ENCODE measurements at regions not wholly inside any gene's neighbourhood (a gene's known extent, or its start where the extent isn't known, plus 50 kb on each side); places are given as distances from the start of the nearest gene placed in this dataset.

GRCh38 chr7:49172639-49173038, 248.3 kb downstream of the CDC14C start:
- no peaks in the 10 kb centered on the region for H3K27me3 ChIP-seq (replicated peaks in 1 of 7)
- no peak overlapping the region for H3K27ac ChIP-seq
- no peaks in the 10 kb centered on the region for H3K9me3 ChIP-seq
- H3K4me1 ChIP-seq: no peaks in the 10 kb centered on the region
- no peaks in the 10 kb centered on the region for H3K36me3 ChIP-seq
- H3K4me3 ChIP-seq: no peak overlapping the region
- intact Hi-C loops (cut with DNase I; ENCODE audit: low total_unique reads): no loop called here
- no peak for TF ChIP-seq CTCF (IDR thresholded peaks at IDR 0.05 in 8 of 11, conservative IDR thresholded peaks at IDR 0.05 in 3 of 11)
- TF ChIP-seq POLR2AphosphoS5 (IDR thresholded peaks at IDR 0.05): no peak
- TF ChIP-seq POLR2A (IDR thresholded peaks at IDR 0.05): no peak
- DNase-seq: no peak
- WGBS, 5 donors: 79 to 97% (median 93%) methylated on average over 1 of the region's 1 CpG

- H3K27ac ChIP-seq: no peak overlapping the region
- no peaks in the 10 kb centered on the region for H3K9me3 ChIP-seq
- TF ChIP-seq POLR2A (IDR thresholded peaks at IDR 0.05) (no peak), CTCF (IDR thresholded peaks at IDR 0.05 in 8 of 11, conservative IDR thresholded peaks at IDR 0.05 in 3 of 11) (no peak), POLR2AphosphoS5 (IDR thresholded peaks at IDR 0.05) (no peak)
- H3K36me3 ChIP-seq: no peaks in the 10 kb centered on the region
- no peaks in the 10 kb centered on the region for H3K27me3 ChIP-seq (replicated peaks in 1 of 7)
- intact Hi-C loops (cut with DNase I; ENCODE audit: low total_unique reads): no loop called here
- H3K4me3 ChIP-seq: no peak overlapping the region
- no peaks in the 10 kb centered on the region for H3K4me1 ChIP-seq
- DNase-seq: no peak
- WGBS, 5 donors: 92 to 100% (median 94%) methylated on average over 2 of the region's 2 CpGs
Measured at GRCh38 chr7:49174396-49174795, 250.0 kb downstream of the CDC14C start.

- H3K4me1 ChIP-seq: no peaks in the 10 kb centered on the region
- 66 to 77% (median 72%) methylated on average over 3 of the region's 3 CpGs for WGBS, 5 donors
- peaks cover 0 to 4% (median 0%) of the 10 kb centered on the region in 8 donors for H3K9me3 ChIP-seq
- no peak for DNase-seq
- H3K36me3 ChIP-seq: no peaks in the 10 kb centered on the region
- H3K4me3 ChIP-seq: no peak overlapping the region
- intact Hi-C loops (cut with DNase I; ENCODE audit: low total_unique reads): no loop called here
- no peaks in the 10 kb centered on the region for H3K27me3 ChIP-seq (replicated peaks in 1 of 7)
- no peak for TF ChIP-seq CTCF (IDR thresholded peaks at IDR 0.05 in 8 of 11, conservative IDR thresholded peaks at IDR 0.05 in 3 of 11)
- H3K27ac ChIP-seq: no peak overlapping the region
Measured at GRCh38 chr7:49187543-49188268, 263.4 kb downstream of the CDC14C start.

- 60 to 73% (median 66%) methylated on average over 2 of the region's 2 CpGs for WGBS, 5 donors
- H3K4me3 ChIP-seq: no peak overlapping the region
- no peaks in the 10 kb centered on the region for H3K36me3 ChIP-seq
Measured at GRCh38 chr7:49228426-49229098, 304.2 kb downstream of the CDC14C start.

More at GRCh38 chr7:49228426-49229098, 304.2 kb downstream of the CDC14C start:
- H3K9me3 ChIP-seq: no peaks in the 10 kb centered on the region
- H3K27me3 ChIP-seq (replicated peaks in 1 of 7): no peaks in the 10 kb centered on the region
- TF ChIP-seq POLR2AphosphoS5 (IDR thresholded peaks at IDR 0.05): no peak
- TF ChIP-seq POLR2A (IDR thresholded peaks at IDR 0.05): no peak
- TF ChIP-seq CTCF (IDR thresholded peaks at IDR 0.05 in 8 of 11, conservative IDR thresholded peaks at IDR 0.05 in 3 of 11): no peak
- no peak for DNase-seq
- H3K27ac ChIP-seq: no peak overlapping the region
- no peaks in the 10 kb centered on the region for H3K4me1 ChIP-seq
- intact Hi-C loops (cut with DNase I; ENCODE audit: low total_unique reads): no loop called here

Measured in spleen (tissue), 11 donors.